HUES64 (cell line): ENCODE measurements at regions not wholly inside any gene's neighbourhood (a gene's known extent, or its start where the extent isn't known, plus 50 kb on each side); places are given as distances from the start of the nearest gene placed in this dataset.

Experiments
- H3K27ac ChIP-seq: 2 replicates; pipeline ENCODE4 v1.7.0; 2013; ENCODE audit warnings: low read depth, low read length, inconsistent platforms
- H3K27me3 ChIP-seq: 2 replicates; pipeline ENCODE4 v1.6.1; 2013; ENCODE audit warnings: mild to moderate bottlenecking, low read length; ENCODE audit not compliant: insufficient read depth
- H3K36me3 ChIP-seq: 2 replicates; pipeline ENCODE4 v1.6.1; 2013; ENCODE audit warnings: mild to moderate bottlenecking, low read length; ENCODE audit not compliant: insufficient read depth
- H3K4me1 ChIP-seq: 2 replicates; pipeline ENCODE4 v1.6.1; 2013; ENCODE audit warnings: mild to moderate bottlenecking, low read length, moderate library complexity; ENCODE audit not compliant: insufficient read depth
- H3K4me3 ChIP-seq: 2 replicates; pipeline ENCODE4 v1.5.1; 2013; ENCODE audit warnings: mild to moderate bottlenecking, low read length, moderate library complexity
- H3K9ac ChIP-seq: 2 replicates; pipeline ENCODE4 v1.6.1; 2013; ENCODE audit warnings: mild to moderate bottlenecking, low read depth, low read length
- H3K9me3 ChIP-seq: 2 replicates; pipeline ENCODE4 v1.6.1; 2013; ENCODE audit warnings: low read depth, low read length; ENCODE audit not compliant: insufficient read depth
- WGBS: fragments of 150-250, 120-280 bp; methylation state at CpG from one replicate; pipeline ENCODE4 v1.1.7; 2013; ENCODE audit warnings: missing lambda C conversion rate; 5-methylcytosine and 5-hydroxymethylcytosine counted together

GRCh38 chr9:90308691-90309090 lies 333.9 kb downstream of the DIRAS2 start:
- 91% methylated on average over 4 of the region's 4 CpGs for WGBS
- no peak overlapping the region for H3K4me3 ChIP-seq
- H3K36me3 ChIP-seq: no peaks in the 10 kb centered on the region
- H3K27ac ChIP-seq: no peak overlapping the region
- no peaks in the 10 kb centered on the region for H3K27me3 ChIP-seq
- no peaks in the 10 kb centered on the region for H3K9me3 ChIP-seq
- H3K9ac ChIP-seq: no peak overlapping the region
- H3K4me1 ChIP-seq: no peaks in the 10 kb centered on the region

- no peaks in the 10 kb centered on the region for H3K9me3 ChIP-seq
- H3K4me3 ChIP-seq: no peak overlapping the region
- no peaks in the 10 kb centered on the region for H3K4me1 ChIP-seq
- H3K36me3 ChIP-seq: no peaks in the 10 kb centered on the region
- H3K27me3 ChIP-seq: no peaks in the 10 kb centered on the region
- 94% methylated on average over 6 of the region's 7 CpGs for WGBS
- no peak overlapping the region for H3K27ac ChIP-seq
- no peak overlapping the region for H3K9ac ChIP-seq
Measured at GRCh38 chr9:90309809-90310520, 332.7 kb downstream of the DIRAS2 start.

GRCh38 chr9:90310521-90310876 lies 332.1 kb downstream of the DIRAS2 start:
- H3K9ac ChIP-seq: no peak overlapping the region
- no peaks in the 10 kb centered on the region for H3K27me3 ChIP-seq
- no peak overlapping the region for H3K27ac ChIP-seq
- no peaks in the 10 kb centered on the region for H3K36me3 ChIP-seq
- H3K9me3 ChIP-seq: no peaks in the 10 kb centered on the region
- no peaks in the 10 kb centered on the region for H3K4me1 ChIP-seq
- H3K4me3 ChIP-seq: no peak overlapping the region
- WGBS: 100% methylated on average over 1 of the region's 1 CpG

- no peak overlapping the region for H3K27ac ChIP-seq
- no peaks in the 10 kb centered on the region for H3K27me3 ChIP-seq
- no peaks in the 10 kb centered on the region for H3K36me3 ChIP-seq
- WGBS: over 99% methylated on average over 6 of the region's 7 CpGs
- no peaks in the 10 kb centered on the region for H3K4me1 ChIP-seq
- no peaks in the 10 kb centered on the region for H3K9me3 ChIP-seq
- no peak overlapping the region for H3K9ac ChIP-seq
- no peak overlapping the region for H3K4me3 ChIP-seq
Measured at GRCh38 chr9:90311811-90312210, 330.8 kb downstream of the DIRAS2 start.

- WGBS: 85% methylated on average over 1 of the region's 1 CpG
- Histone ChIP-seq H3K9ac (no peak overlapping the region), H3K4me3 (no peak overlapping the region), H3K36me3 (no peaks in the 10 kb centered on the region), H3K27ac (no peak overlapping the region), H3K4me1 (no peaks in the 10 kb centered on the region), H3K27me3 (no peaks in the 10 kb centered on the region), H3K9me3 (no peaks in the 10 kb centered on the region)
Measured at GRCh38 chr9:90322296-90322695, 320.3 kb downstream of the DIRAS2 start.

GRCh38 chr9:90325913-90326653 lies 316.5 kb downstream of the DIRAS2 start:
- Histone ChIP-seq H3K36me3 (no peaks in the 10 kb centered on the region), H3K9me3 (no peaks in the 10 kb centered on the region), H3K9ac (no peak overlapping the region), H3K27ac (no peak overlapping the region), H3K4me3 (no peak overlapping the region), H3K4me1 (no peaks in the 10 kb centered on the region), H3K27me3 (no peaks in the 10 kb centered on the region)
- 93% methylated on average over 6 of the region's 6 CpGs for WGBS

GRCh38 chr9:90330231-90330630 lies 312.4 kb downstream of the DIRAS2 start:
- no peaks in the 10 kb centered on the region for H3K27me3 ChIP-seq

GRCh38 chr9:90331826-90332575 lies 310.6 kb downstream of the DIRAS2 start:
- H3K9ac ChIP-seq: no peak overlapping the region
- 81% methylated on average over 7 of the region's 8 CpGs for WGBS
- H3K27ac ChIP-seq: peak overlapping the region; percentile 5; the same call in 1 of the 2 replicates
- peaks cover 28% of the 10 kb centered on the region for H3K4me1 ChIP-seq
- H3K36me3 ChIP-seq: no peaks in the 10 kb centered on the region
- H3K4me3 ChIP-seq: no peak overlapping the region
- H3K27me3 ChIP-seq: no peaks in the 10 kb centered on the region
- no peaks in the 10 kb centered on the region for H3K9me3 ChIP-seq

More at GRCh38 chr9:90330231-90330630, 312.4 kb downstream of the DIRAS2 start:
- Histone ChIP-seq H3K4me3 (no peak overlapping the region), H3K4me1 (peaks cover 28% of the 10 kb centered on the region), H3K9me3 (no peaks in the 10 kb centered on the region), H3K27ac (no peak overlapping the region), H3K36me3 (no peaks in the 10 kb centered on the region), H3K9ac (no peak overlapping the region)
- 84% methylated on average over 3 of the region's 3 CpGs for WGBS

- Histone ChIP-seq H3K9me3 (no peaks in the 10 kb centered on the region), H3K9ac (no peak overlapping the region), H3K4me3 (no peak overlapping the region), H3K27ac (peak overlapping the region; percentile 72), H3K27me3 (no peaks in the 10 kb centered on the region), H3K4me1 (peaks cover 28% of the 10 kb centered on the region), H3K36me3 (no peaks in the 10 kb centered on the region)
- 42% methylated on average over 1 of the region's 2 CpGs for WGBS
Measured at GRCh38 chr9:90333226-90333625, 309.4 kb downstream of the DIRAS2 start.

GRCh38 chr9:90340421-90340820 lies 302.2 kb downstream of the DIRAS2 start:
- Histone ChIP-seq H3K9ac (no peak overlapping the region), H3K36me3 (no peaks in the 10 kb centered on the region), H3K9me3 (no peaks in the 10 kb centered on the region), H3K4me1 (no peaks in the 10 kb centered on the region), H3K27ac (no peak overlapping the region), H3K4me3 (no peak overlapping the region), H3K27me3 (no peaks in the 10 kb centered on the region)

- no peak overlapping the region for H3K4me3 ChIP-seq
- 86% methylated on average over 4 of the region's 4 CpGs for WGBS
- H3K9ac ChIP-seq: no peak overlapping the region
- no peaks in the 10 kb centered on the region for H3K27me3 ChIP-seq
- H3K9me3 ChIP-seq: no peaks in the 10 kb centered on the region
- no peak overlapping the region for H3K27ac ChIP-seq
- no peaks in the 10 kb centered on the region for H3K4me1 ChIP-seq
- no peaks in the 10 kb centered on the region for H3K36me3 ChIP-seq
Measured at GRCh38 chr9:90342607-90343006, 300.0 kb downstream of the DIRAS2 start.
